PC-3 (cell line): ENCODE measurements at regions not wholly inside any gene's neighbourhood (a gene's known extent, or its start where the extent isn't known, plus 50 kb on each side); places are given as distances from the start of the nearest gene placed in this dataset.

ENCODE experiments used
- ATAC-seq: fragments of 200-7000 bp; cut with Tn5 transposase; 2 replicates; pipeline ENCODE4 v1.9.1; 2020; ENCODE audit warnings: mild to moderate bottlenecking, moderate library complexity
- BruUV-seq: library from RNA; stranded (reverse); fragments of 400-500 nt; replicated peaks from 2 replicates; lab custom pipeline; 2021; lab: Mats Ljungman, UMichigan
- CTCF ChIA-PET: fragments of 300-600 bp; sonication (Branson Sonifier 250); formaldehyde crosslinking; loops from one replicate; lab custom pipeline; 2022; ENCODE audit warnings: antibody characterized with exemption; lab: Charles Lee
- POLR2A ChIA-PET: fragments of 300-600 bp; sonication (Branson Sonifier 250); formaldehyde crosslinking; loops from one replicate; lab custom pipeline; 2022; ENCODE audit warnings: antibody characterized with exemption; ENCODE audit not compliant: unreplicated experiment; lab: Charles Lee
- DNase-seq: peaks from one replicate; pipeline ENCODE4 v3.0.0-alpha.2; 2015
- H2AFZ ChIP-seq: fragments of 300-600 bp; sonication (generic); 2 replicates; pipeline ENCODE4 v1.6.0; 2016; ENCODE audit warnings: antibody characterized with exemption, low read length
- H3F3A ChIP-seq: fragments of 300-600 bp; sonication (generic); one replicate; pipeline ENCODE4 v1.6.0; 2017; ENCODE audit warnings: antibody characterized with exemption, low read length, control low read depth, mild to moderate bottlenecking; ENCODE audit not compliant: unreplicated experiment
- H3K27ac ChIP-seq: fragments of 300-600 bp; sonication (generic); 2 replicates; pipeline ENCODE4 v1.5.1; 2016; ENCODE audit warnings: mild to moderate bottlenecking, low read length
- H3K27me3 ChIP-seq: fragments of 300-600 bp; sonication (generic); 2 replicates; pipeline ENCODE4 v1.6.1; 2016; ENCODE audit warnings: low read length, mixed read lengths
- H3K36me3 ChIP-seq: fragments of 300-600 bp; sonication (generic); 2 replicates; pipeline ENCODE4 v1.6.1; 2016; ENCODE audit warnings: low read depth, mixed run types, low read length, mixed read lengths
- H3K4me1 ChIP-seq: fragments of 300-600 bp; sonication (generic); 2 replicates; pipeline ENCODE4 v1.5.1; 2016; ENCODE audit warnings: low read length; ENCODE audit not compliant: insufficient read depth
- H3K4me2 ChIP-seq: fragments of 300-600 bp; sonication (generic); 2 replicates; pipeline ENCODE4 v1.6.0; 2016; ENCODE audit warnings: low read length
- H3K4me3 ChIP-seq: fragments of 300-600 bp; sonication (generic); 2 replicates; pipeline ENCODE4 v1.5.1; 2016; ENCODE audit warnings: mild to moderate bottlenecking, low read length, mixed read lengths
- H3K79me2 ChIP-seq: fragments of 300-600 bp; sonication (generic); 2 replicates; pipeline ENCODE4 v1.6.1; 2017; ENCODE audit warnings: low read length, mixed read lengths
- H3K9ac ChIP-seq: fragments of 300-600 bp; sonication (generic); 2 replicates; pipeline ENCODE4 v1.6.0; 2016; ENCODE audit warnings: mild to moderate bottlenecking, low read length
- H3K9me2 ChIP-seq: fragments of 300-600 bp; sonication (generic); replicated peaks from 2 replicates; pipeline ENCODE4 v1.6.1; 2016; ENCODE audit warnings: mixed run types, low read length, mixed read lengths
- H3K9me3 ChIP-seq: fragments of 300-600 bp; sonication (generic); 2 replicates; pipeline ENCODE4 v1.6.1; 2016; ENCODE audit warnings: low read length, mixed read lengths
- H4K20me1 ChIP-seq: fragments of 300-600 bp; sonication (generic); 2 replicates; pipeline ENCODE4 v1.6.1; 2016; ENCODE audit warnings: low read length, mixed read lengths
- EZH2 ChIP-seq: fragments of 300-600 bp; sonication (generic); IDR thresholded peaks from one replicate; pipeline ENCODE4 v1.6.1; 2017; ENCODE audit warnings: antibody characterized with exemption, mild to moderate bottlenecking, low read length; ENCODE audit not compliant: unreplicated experiment
- EZH2phosphoT487 ChIP-seq: fragments of 300-600 bp; sonication (generic); IDR thresholded peaks from 2 replicates; pipeline ENCODE4 v1.6.1; 2018; ENCODE audit warnings: mild to moderate bottlenecking, antibody characterized with exemption, low read length, borderline replicate concordance
- intact Hi-C: fragments of 100-400 bp; cut with micrococcal nuclease; formaldehyde crosslinking; loops from 2 replicates; pipeline ENCODE4 v1.9.0; 2023
- TF ChIP-seq, protein P1 (sequence below): fragments of 300-600 bp; sonication (generic); conservative IDR thresholded peaks from 2 replicates; pipeline ENCODE4 v1.5.1; 2017; ENCODE audit warnings: antibody characterized with exemption, low read depth, mild to moderate bottlenecking, low read length

DNA sequence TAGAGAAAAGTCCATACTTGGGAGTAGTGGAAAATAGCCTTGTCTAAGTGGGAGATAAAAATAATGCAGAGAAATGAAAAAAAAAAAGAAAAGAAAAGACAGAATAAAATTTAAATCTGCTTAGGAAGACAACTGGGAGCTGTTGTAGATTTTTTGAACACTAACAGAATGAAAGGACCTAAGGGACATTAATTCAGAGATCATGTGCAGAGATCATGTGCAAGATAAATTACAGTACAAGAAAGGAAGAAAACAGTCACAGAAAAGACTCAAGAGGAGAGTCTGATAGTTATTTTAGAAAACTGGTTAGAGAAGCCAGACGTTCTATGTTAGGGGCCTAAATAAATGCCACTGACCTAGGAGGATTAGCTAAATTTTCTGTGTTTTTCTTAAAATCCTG, 1226.8 kb upstream of the NUDT12 start:
- Histone ChIP-seq H3F3A (no peaks in the 10 kb centered on the region), H3K9me3 (peaks cover 6% of the 10 kb centered on the region; the same call in 1 of the 2 replicates), H3K36me3 (no peaks in the 10 kb centered on the region), H2AFZ (no peak overlapping the region), H3K27me3 (no peaks in the 10 kb centered on the region), H3K9me2 (no peaks in the 10 kb centered on the region), H3K4me3 (no peak overlapping the region), H3K27ac (no peak overlapping the region), H3K9ac (no peak overlapping the region), H3K4me2 (no peak overlapping the region), H4K20me1 (no peaks in the 10 kb centered on the region), H3K79me2 (no peaks in the 10 kb centered on the region), H3K4me1 (peaks cover 10% of the 10 kb centered on the region; the same call in 1 of the 2 replicates)
- TF ChIP-seq EZH2 (no peak), EZH2phosphoT487 (no peak)
- TF ChIP-seq, protein P1, sequence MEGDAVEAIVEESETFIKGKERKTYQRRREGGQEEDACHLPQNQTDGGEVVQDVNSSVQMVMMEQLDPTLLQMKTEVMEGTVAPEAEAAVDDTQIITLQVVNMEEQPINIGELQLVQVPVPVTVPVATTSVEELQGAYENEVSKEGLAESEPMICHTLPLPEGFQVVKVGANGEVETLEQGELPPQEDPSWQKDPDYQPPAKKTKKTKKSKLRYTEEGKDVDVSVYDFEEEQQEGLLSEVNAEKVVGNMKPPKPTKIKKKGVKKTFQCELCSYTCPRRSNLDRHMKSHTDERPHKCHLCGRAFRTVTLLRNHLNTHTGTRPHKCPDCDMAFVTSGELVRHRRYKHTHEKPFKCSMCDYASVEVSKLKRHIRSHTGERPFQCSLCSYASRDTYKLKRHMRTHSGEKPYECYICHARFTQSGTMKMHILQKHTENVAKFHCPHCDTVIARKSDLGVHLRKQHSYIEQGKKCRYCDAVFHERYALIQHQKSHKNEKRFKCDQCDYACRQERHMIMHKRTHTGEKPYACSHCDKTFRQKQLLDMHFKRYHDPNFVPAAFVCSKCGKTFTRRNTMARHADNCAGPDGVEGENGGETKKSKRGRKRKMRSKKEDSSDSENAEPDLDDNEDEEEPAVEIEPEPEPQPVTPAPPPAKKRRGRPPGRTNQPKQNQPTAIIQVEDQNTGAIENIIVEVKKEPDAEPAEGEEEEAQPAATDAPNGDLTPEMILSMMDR: no peak
- ChIA-PET POLR2A (no interaction called here), CTCF (no interaction called here)
- DNase-seq: no peak
- intact Hi-C loops: no loop called here
- ATAC-seq: no peak
- BruUV-seq: no TSS peak

DNA sequence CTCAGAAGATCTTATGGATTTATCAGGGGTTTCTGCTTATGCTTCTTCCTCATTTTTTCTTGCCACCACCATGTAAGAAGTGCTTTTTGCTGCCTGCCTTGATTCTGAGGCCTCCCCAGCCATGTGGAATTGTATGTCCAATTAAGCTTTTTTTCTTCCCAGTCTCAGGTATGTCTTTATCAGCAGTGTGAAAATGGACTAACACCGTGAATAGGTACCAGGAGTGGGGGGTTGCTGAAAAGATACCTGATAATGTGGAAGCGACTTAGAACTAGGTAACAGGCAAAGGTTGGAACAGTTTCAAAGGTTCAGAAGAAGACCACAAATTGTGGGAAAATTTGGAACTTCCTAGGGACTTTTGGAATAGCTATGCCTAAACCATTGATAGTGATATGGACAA, 1222.5 kb upstream of the NUDT12 start:
- H2AFZ ChIP-seq: no peak overlapping the region
- CTCF ChIA-PET: no interaction called here
- H3K27me3 ChIP-seq: no peaks in the 10 kb centered on the region
- H4K20me1 ChIP-seq: no peaks in the 10 kb centered on the region
- POLR2A ChIA-PET: no interaction called here
- no peaks in the 10 kb centered on the region for H3F3A ChIP-seq
- no peak overlapping the region for H3K4me3 ChIP-seq
- TF ChIP-seq, protein P1: no peak
- TF ChIP-seq EZH2 (no peak), EZH2phosphoT487 (no peak)
- no peak overlapping the region for H3K27ac ChIP-seq
- H3K4me1 ChIP-seq: no peaks in the 10 kb centered on the region
- H3K9me3 ChIP-seq: peaks cover 6% of the 10 kb centered on the region; the same call in 1 of the 2 replicates
- DNase-seq: no peak
- no peak overlapping the region for H3K9ac ChIP-seq
- H3K4me2 ChIP-seq: no peak overlapping the region
- H3K36me3 ChIP-seq: no peaks in the 10 kb centered on the region
- H3K79me2 ChIP-seq: no peaks in the 10 kb centered on the region
- BruUV-seq: no TSS peak
- no peaks in the 10 kb centered on the region for H3K9me2 ChIP-seq
- ATAC-seq: no peak
- intact Hi-C loops: no loop called here

DNA sequence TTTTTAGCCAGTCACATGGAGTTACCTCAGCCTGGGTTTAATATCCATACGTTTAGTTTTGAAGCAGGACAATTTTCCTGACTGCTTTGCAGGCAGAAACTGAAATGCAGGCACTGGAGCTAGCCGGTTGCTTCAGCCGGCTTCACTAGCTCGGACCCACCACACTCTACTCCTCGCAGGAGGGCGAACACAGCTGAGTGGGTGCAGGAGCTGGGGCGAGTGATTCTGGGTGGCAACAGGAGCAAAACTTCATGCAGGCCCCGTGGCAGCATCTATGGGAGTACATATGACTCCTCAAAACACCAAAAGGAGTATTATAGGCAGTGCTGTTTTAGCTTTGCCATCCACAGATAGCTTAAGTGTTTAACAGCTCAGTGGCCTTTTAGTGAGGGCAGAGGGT, 1211.8 kb upstream of the NUDT12 start:
- no peaks in the 10 kb centered on the region for H4K20me1 ChIP-seq
- ChIA-PET POLR2A (no interaction called here), CTCF (no interaction called here)
- H3K36me3 ChIP-seq: no peaks in the 10 kb centered on the region
- no peaks in the 10 kb centered on the region for H3K4me1 ChIP-seq
- H2AFZ ChIP-seq: no peak overlapping the region
- H3K9me3 ChIP-seq: no peaks in the 10 kb centered on the region
- TF ChIP-seq, protein P1: no peak
- TF ChIP-seq EZH2 (no peak), EZH2phosphoT487 (no peak)
- no peaks in the 10 kb centered on the region for H3K9me2 ChIP-seq
- no TSS peak for BruUV-seq
- no peak overlapping the region for H3K4me3 ChIP-seq
- H3F3A ChIP-seq: no peaks in the 10 kb centered on the region
- H3K27me3 ChIP-seq: no peaks in the 10 kb centered on the region
- H3K9ac ChIP-seq: no peak overlapping the region
- intact Hi-C loops: no loop called here
- H3K27ac ChIP-seq: no peak overlapping the region
- DNase-seq (no peak), ATAC-seq (no peak)
- no peak overlapping the region for H3K4me2 ChIP-seq
- no peaks in the 10 kb centered on the region for H3K79me2 ChIP-seq
